ENCODE measurements at regions not wholly inside any gene's neighbourhood (a gene's known extent, or its start where the extent isn't known, plus 50 kb on each side); places are given as distances from the start of the nearest gene placed in this dataset.
"Not testable (repeated sequence)": the region's sequence is repeated elsewhere in the genome, so short reads cannot be mapped to it uniquely, and the experiment has no call there.

- DNase-seq (ENCODE audit: missing footprints) (no peak), ATAC-seq (no peak)
- intact Hi-C loops (cut with DNase I): no loop called here
Observed at GRCh38 chr22:48919851-48920589, 907.7 kb downstream of the BRD1 start.

GRCh38 chr22:48919187-48919590 is 908.5 kb downstream of the BRD1 start:
- intact Hi-C loops (cut with DNase I): no loop called here
- DNase-seq (ENCODE audit: missing footprints): no peak
- no peak for ATAC-seq

- DNase-seq (ENCODE audit: missing footprints): no peak
- intact Hi-C loops (cut with DNase I): no loop called here
- no peak for ATAC-seq
Observed at GRCh38 chr22:48918585-48919186, 909.0 kb downstream of the BRD1 start.

GRCh38 chr22:48912356-48913066 is 915.2 kb downstream of the BRD1 start:
- DNase-seq (ENCODE audit: missing footprints); ATAC-seq; intact Hi-C loops (cut with DNase I): not testable (repeated sequence)

- DNase-seq (ENCODE audit: missing footprints); ATAC-seq: not testable (repeated sequence)
Observed at GRCh38 chr22:48911647-48912046, 916.0 kb downstream of the BRD1 start.

GRCh38 chr22:48911067-48911466 is 916.6 kb downstream of the BRD1 start:
- intact Hi-C loops (cut with DNase I); DNase-seq (ENCODE audit: missing footprints); ATAC-seq: not testable (repeated sequence)

More at GRCh38 chr22:48911647-48912046, 916.0 kb downstream of the BRD1 start:
- intact Hi-C loops (cut with DNase I): not testable (repeated sequence)

DNA sequence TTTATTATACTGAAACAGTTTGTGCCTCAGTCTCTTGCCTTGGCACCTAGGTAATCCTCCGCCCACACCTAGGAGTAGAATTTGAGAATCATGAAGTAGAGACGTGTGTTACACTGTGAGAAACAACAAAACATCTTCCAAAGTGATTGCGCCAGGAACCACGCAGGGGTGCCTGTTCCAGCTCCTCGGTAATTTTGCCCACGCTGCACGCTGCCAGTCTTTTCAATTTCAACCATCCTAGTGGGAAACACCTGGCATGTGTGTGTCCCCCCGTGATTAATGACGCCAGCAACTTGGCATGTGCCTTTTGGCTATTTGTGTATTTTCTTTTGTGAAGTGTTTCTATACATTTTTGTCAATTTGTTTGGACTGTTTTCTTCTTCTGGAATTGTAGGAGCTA is 919.1 kb downstream of the BRD1 start:
- intact Hi-C loops (cut with DNase I): no loop called here

DNA sequence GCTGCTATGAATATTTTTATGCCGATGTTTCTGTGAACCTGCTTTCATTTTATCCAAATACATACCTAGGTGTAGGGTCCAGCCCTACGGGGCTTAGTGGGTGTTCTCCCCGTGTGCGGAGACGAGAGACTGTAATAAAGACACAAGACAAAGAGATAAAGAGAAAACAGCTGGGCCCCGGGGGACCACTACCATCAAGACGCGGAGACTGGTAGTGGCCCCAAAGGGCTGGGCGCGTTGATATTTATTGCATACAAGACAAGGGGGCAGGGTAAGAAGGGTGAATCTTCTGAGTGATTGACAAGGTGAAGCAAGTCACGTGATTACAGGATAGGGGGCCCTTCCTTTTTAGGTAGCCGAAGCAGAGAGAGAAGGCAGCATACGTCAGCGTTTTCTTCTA is 920.1 kb downstream of the BRD1 start:
- intact Hi-C loops (cut with DNase I): no loop called here
- no peak for ATAC-seq
- DNase-seq (ENCODE audit: missing footprints): peak; percentile 39

More for the DNA sequence above, 919.1 kb downstream of the BRD1 start:
- no peak for ATAC-seq
- DNase-seq (ENCODE audit: missing footprints): no peak

- DNase-seq (ENCODE audit: missing footprints) (no peak), ATAC-seq (no peak)
- intact Hi-C loops (cut with DNase I): no loop called here
Observed at GRCh38 chr22:48906216-48906835, 921.3 kb downstream of the BRD1 start.

- no peak for DNase-seq (ENCODE audit: missing footprints)
- ATAC-seq: no peak
- intact Hi-C loops (cut with DNase I): no loop called here
Observed at GRCh38 chr22:48905206-48905975, 922.3 kb downstream of the BRD1 start.

DNA sequence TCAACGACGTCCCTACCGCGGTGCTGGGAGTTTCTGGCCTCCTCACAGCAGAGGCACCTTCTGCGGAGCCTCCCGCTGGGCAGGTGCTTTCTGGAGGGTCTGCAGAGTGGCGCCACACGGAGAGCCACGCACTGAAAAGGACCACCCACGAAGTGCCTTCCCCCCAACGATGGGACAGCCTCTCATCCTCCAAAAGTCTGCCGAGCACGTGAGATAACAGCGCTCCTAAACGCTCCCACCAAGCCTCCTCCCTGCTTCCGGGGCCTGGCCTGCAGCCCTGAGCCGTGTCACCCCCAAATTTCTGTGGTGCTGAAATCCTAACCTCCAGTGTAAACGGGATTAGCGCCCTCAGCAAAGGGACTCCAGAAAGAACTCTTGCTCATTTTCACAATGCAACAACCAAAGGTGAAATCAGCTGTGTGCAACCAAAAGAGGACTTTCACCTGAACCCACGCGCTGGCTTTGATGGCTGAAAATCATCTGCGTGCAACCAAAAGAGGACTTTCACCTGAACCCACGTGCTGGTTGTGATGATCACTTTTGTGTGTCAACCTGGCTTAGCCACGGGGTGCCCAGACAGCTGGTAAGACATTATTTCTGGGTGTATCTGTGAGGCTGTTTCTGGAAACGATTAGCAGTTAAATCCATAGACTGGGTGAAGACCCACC is 924.6 kb downstream of the BRD1 start:
- DNase-seq (ENCODE audit: missing footprints) (no peak), ATAC-seq (no peak)
- intact Hi-C loops (cut with DNase I): no loop called here

- peak; percentile 58 for DNase-seq (ENCODE audit: missing footprints)
- intact Hi-C loops (cut with DNase I): no loop called here
- ATAC-seq: no peak
Observed at GRCh38 chr22:48902001-48902869, 925.4 kb downstream of the BRD1 start.

DNA sequence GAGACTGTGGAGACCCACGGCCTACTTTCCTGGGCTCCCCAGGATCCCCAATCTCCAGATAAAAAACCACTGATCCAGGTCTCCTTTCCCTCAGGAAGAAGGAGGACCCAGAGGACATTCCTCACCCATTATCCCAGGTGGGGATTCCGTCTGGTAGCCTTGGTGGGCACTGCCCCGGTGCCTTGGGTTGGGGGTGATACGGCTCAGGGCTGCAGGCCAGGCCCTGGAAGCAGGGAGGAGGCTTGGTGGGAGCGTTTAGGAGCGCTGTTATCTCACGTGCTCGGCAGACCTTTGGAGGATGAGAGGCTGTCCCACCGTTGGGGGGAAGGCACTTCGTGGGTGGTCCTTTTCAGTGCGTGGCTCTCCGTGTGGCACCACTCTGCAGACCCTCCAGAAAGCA is 926.3 kb downstream of the BRD1 start:
- no peak for DNase-seq (ENCODE audit: missing footprints)
- no peak for ATAC-seq
- intact Hi-C loops (cut with DNase I): no loop called here

DNA sequence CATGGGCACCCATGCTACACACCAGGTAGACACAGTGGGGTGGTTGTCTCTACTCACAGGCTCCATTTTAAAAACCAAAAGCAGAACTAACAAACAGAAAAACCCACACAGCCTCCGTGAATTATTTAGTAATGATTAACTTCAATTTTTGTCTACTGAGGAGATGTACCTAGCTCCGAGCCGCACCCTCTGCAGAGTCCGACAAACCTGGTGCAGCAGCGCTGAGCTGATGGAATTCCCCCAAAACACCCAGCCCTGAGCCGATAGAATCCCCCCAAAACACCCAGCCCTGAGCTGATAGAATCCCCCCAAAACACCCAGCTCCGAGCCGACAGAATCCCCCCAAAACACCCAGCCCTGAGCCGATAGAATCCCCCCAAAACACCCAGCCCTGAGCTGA is 927.0 kb downstream of the BRD1 start:
- ATAC-seq: no peak
- no peak for DNase-seq (ENCODE audit: missing footprints)
- intact Hi-C loops (cut with DNase I): no loop called here

- ATAC-seq: no peak
- intact Hi-C loops (cut with DNase I): no loop called here
Observed at GRCh38 chr22:48900327-48900597, 927.4 kb downstream of the BRD1 start.

DNA sequence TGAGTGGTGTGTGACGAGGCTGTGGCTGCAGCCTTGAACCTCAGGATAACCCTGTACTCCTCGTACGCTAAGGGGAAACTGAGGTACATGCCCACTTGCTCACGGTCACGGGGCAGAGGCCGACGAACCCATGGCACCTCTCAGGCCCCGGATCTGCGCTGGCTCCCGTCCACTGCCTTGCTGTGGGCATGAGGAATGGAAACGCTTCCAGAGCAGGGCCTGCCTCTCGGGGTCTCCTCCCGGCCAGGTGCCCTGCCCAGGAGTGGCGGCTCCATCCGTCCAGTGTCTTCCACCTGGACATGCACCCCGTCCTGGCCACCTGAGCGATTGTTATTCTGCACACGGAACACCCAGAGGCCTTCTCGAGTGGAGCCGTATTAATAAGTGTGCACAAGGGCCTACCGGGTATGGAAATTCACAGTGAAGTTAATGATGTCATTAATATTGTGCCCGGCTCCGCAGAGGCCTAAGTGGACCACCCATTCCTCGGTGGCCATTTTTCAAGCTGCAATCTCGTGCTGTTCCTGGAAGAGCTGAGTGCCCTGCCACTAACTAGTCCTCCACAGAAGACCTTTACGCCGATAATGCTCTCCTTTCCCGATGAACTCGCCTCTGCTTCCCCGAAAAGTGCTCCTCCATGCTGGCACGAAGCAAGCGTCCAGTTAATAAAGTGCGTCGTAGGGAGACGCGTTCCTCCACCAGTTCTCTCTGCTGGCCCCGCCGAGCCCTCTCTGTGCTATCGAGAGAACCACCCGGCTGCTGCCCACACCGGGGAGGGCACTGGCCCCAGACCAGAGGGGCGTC is 927.9 kb downstream of the BRD1 start:
- DNase-seq (ENCODE audit: missing footprints) (no peak), ATAC-seq (no peak)
- intact Hi-C loops (cut with DNase I): no loop called here

More at GRCh38 chr22:48900327-48900597, 927.4 kb downstream of the BRD1 start:
- DNase-seq (ENCODE audit: missing footprints): no peak

All from Right ventricle myocardium inferior (tissue), 1 donor.